A549 (cell line): ENCODE measurements at regions not wholly inside any gene's neighbourhood (a gene's known extent, or its start where the extent isn't known, plus 50 kb on each side); places are given as distances from the start of the nearest gene placed in this dataset.

Experiments used
- ATAC-seq, 2 experiments: fragments of 200-7000 bp in 1 of 2; fragments of >200 bp in 1 of 2; cut with Nextera tagmentation in 1 of 2; cut with Tn5 transposase in 1 of 2; 3 replicates each; pipeline versions ENCODE4 v1.8.0 to v1.9.1; 2018 to 2020; ENCODE audit warnings: mild to moderate bottlenecking in 1 of 2, moderate library complexity in 1 of 2
- CTCF ChIA-PET: fragments of 300-600 bp; sonication (Branson Sonifier 250); formaldehyde crosslinking; extraction: SDS; loops from one replicate; lab custom pipeline; 2021; ENCODE audit warnings: antibody characterized with exemption, inconsistent platforms; lab: Yijun Ruan, JAX
- POLR2A ChIA-PET: fragments of 350-600 bp; formaldehyde crosslinking; extraction: SDS; loops from one replicate; lab custom pipeline; 2021; ENCODE audit warnings: antibody characterized with exemption, inconsistent platforms; lab: Yijun Ruan, JAX
- DNase-seq, 2 experiments: peaks; one replicate each; pipeline versions ENCODE4 v3.0.0 to v3.0.0-alpha.2; 2011 to 2016; ENCODE audit warnings: low read depth in 1 of 2, low spot score in 1 of 2
- FAIRE-seq: peaks from 2 replicates; lab custom pipeline; 2011; peaks lifted over from hg19 to GRCh38; lab: Jason Lieb, UNC
- H3K27ac ChIP-seq, 2 experiments: fragments of >200 bp; sonication (Bioruptor Twin); formaldehyde crosslinking; 3 replicates each; pipeline ENCODE4 v1.5.1; 2016 to 2017
- H3K4me1 ChIP-seq: fragments of >200 bp; sonication (Bioruptor Twin); formaldehyde crosslinking; 3 replicates; pipeline ENCODE4 v1.6.1; 2016
- H3K4me2 ChIP-seq: fragments of >200 bp; sonication (Bioruptor Twin); formaldehyde crosslinking; 3 replicates; pipeline ENCODE4 v1.6.1; 2016
- H3K4me3 ChIP-seq: fragments of >200 bp; sonication (Bioruptor Twin); formaldehyde crosslinking; 3 replicates; pipeline ENCODE4 v1.5.1; 2016
- H3K9me3 ChIP-seq: fragments of >200 bp; sonication (Bioruptor Twin); formaldehyde crosslinking; 3 replicates; pipeline ENCODE4 v1.6.1; 2016
- CBX2 ChIP-seq: fragments of 200-600 bp; sonication (generic); IDR thresholded peaks from 2 replicates; pipeline ENCODE4 v1.6.1; 2016; ENCODE audit warnings: low read depth, mild to moderate bottlenecking, borderline replicate concordance
- CBX8 ChIP-seq: fragments of 200-600 bp; sonication (generic); IDR thresholded peaks from 2 replicates; pipeline ENCODE4 v1.6.1; 2016
- EHMT2 ChIP-seq: fragments of 200-600 bp; sonication (generic); IDR thresholded peaks from 2 replicates; pipeline ENCODE4 v1.6.1; 2016; ENCODE audit warnings: antibody characterized with exemption, low read depth, mild to moderate bottlenecking, moderate library complexity
- ESRRA ChIP-seq: fragments of 150-350 bp; IDR thresholded peaks from 2 replicates; pipeline ENCODE4 v1.6.1; 2014; ENCODE audit warnings: mild to moderate bottlenecking, low read length, borderline replicate concordance
- FOSL2 ChIP-seq, 2 experiments: fragments of 450-650 bp in 1 of 2; fragments of >200 bp in 1 of 2; sonication (Bioruptor Twin) in 1 of 2; formaldehyde crosslinking; IDR thresholded peaks; 2 replicates each; pipeline versions ENCODE4 v1.5.0 to v1.6.1; 2016 to 2020; ENCODE audit warnings: mild to moderate bottlenecking in 1 of 2, moderate library complexity in 1 of 2
- FOXS1 ChIP-seq: fragments of 250-450 bp; sonication (Bioruptor Pico); IDR thresholded peaks from 2 replicates; pipeline ENCODE4 v1.5.0; 2020; ENCODE audit warnings: mild to moderate bottlenecking, moderate library complexity
- HEYL ChIP-seq: fragments of 250-450 bp; sonication (Bioruptor Pico); IDR thresholded peaks from 2 replicates; pipeline ENCODE4 v1.8.0; 2021; ENCODE audit warnings: mild to moderate bottlenecking, moderate library complexity
- HOXB13 ChIP-seq: fragments of 250-450 bp; sonication (Bioruptor Pico); IDR thresholded peaks from 2 replicates; pipeline ENCODE4 v1.5.0; 2020; ENCODE audit warnings: low read depth, mild to moderate bottlenecking, moderate library complexity
- HOXB5 ChIP-seq: fragments of 250-450 bp; sonication (Bioruptor Pico); IDR thresholded peaks from 2 replicates; pipeline ENCODE4 v1.5.0; 2020; ENCODE audit warnings: mild to moderate bottlenecking, moderate library complexity
- JUN ChIP-seq, 2 experiments: fragments of >200 bp; sonication (Bioruptor Twin); formaldehyde crosslinking; IDR thresholded peaks; 2 replicates in 1 of 2; 3 replicates in 1 of 2; pipeline ENCODE4 v1.6.1; 2016 to 2017
- JUNB ChIP-seq: fragments of >200 bp; sonication (Bioruptor Twin); formaldehyde crosslinking; IDR thresholded peaks from 2 replicates; pipeline ENCODE4 v1.6.1; 2016
- MAFK ChIP-seq: fragments of 450-650 bp; IDR thresholded peaks from 2 replicates; pipeline ENCODE4 v1.6.1; 2014; ENCODE audit not compliant: partially characterized antibody
- MYC ChIP-seq: IDR thresholded peaks from 2 replicates; pipeline ENCODE4 v1.6.1; 2012; ENCODE audit warnings: mild to moderate bottlenecking, inconsistent platforms, low read length, improper control_type of control experiment, borderline replicate concordance
- NFE2L2 ChIP-seq: fragments of 150-350 bp; conservative IDR thresholded peaks from 2 replicates; pipeline ENCODE4 v1.6.1; 2014; ENCODE audit warnings: low read length
- RNF2 ChIP-seq: fragments of 200-600 bp; sonication (generic); IDR thresholded peaks from 2 replicates; pipeline ENCODE4 v1.6.1; 2016; ENCODE audit warnings: low read depth, mild to moderate bottlenecking, antibody characterized with exemption, moderate library complexity, borderline replicate concordance
- SREBF2 ChIP-seq: fragments of 450-650 bp; IDR thresholded peaks from 2 replicates; pipeline ENCODE4 v1.6.1; 2014; ENCODE audit warnings: mild to moderate bottlenecking, moderate library complexity
- TP53 ChIP-seq: fragments of 250-450 bp; sonication (Bioruptor Pico); IDR thresholded peaks from 2 replicates; pipeline ENCODE4 v1.5.0; 2021; ENCODE audit warnings: mild to moderate bottlenecking, moderate library complexity
- ZC3H11A ChIP-seq: fragments of 450-650 bp; IDR thresholded peaks from 2 replicates; pipeline ENCODE4 v1.6.1; 2014; ENCODE audit warnings: antibody characterized with exemption, mild to moderate bottlenecking
- WGBS: methylation state at CpG from one replicate; pipeline ENCODE4 v1.1.6; 2017; ENCODE audit errors: missing lambda C conversion rate; 5-methylcytosine and 5-hydroxymethylcytosine counted together
- TF ChIP-seq, protein P1 (sequence below): fragments of 250-450 bp; sonication (Bioruptor Pico); IDR thresholded peaks from 2 replicates; pipeline ENCODE4 v1.5.0; 2021; ENCODE audit warnings: mild to moderate bottlenecking, moderate library complexity, borderline replicate concordance
- TF ChIP-seq, protein P2 (sequence below): fragments of 200-600 bp; sonication (generic); IDR thresholded peaks from 2 replicates; pipeline ENCODE4 v1.6.1; 2016; ENCODE audit warnings: antibody characterized with exemption, mild to moderate bottlenecking, moderate library complexity
- TF ChIP-seq, protein P3 (sequence below): IDR thresholded peaks from 2 replicates; pipeline ENCODE4 v1.6.1; 2012
- TF ChIP-seq, protein P4 (sequence below): fragments of >200 bp; sonication (Bioruptor Twin); formaldehyde crosslinking; IDR thresholded peaks from 3 replicates; pipeline ENCODE4 v1.5.1; 2016
- TF ChIP-seq, protein P5 (sequence below): IDR thresholded peaks from 2 replicates; pipeline ENCODE4 v1.6.1; 2012

DNA sequence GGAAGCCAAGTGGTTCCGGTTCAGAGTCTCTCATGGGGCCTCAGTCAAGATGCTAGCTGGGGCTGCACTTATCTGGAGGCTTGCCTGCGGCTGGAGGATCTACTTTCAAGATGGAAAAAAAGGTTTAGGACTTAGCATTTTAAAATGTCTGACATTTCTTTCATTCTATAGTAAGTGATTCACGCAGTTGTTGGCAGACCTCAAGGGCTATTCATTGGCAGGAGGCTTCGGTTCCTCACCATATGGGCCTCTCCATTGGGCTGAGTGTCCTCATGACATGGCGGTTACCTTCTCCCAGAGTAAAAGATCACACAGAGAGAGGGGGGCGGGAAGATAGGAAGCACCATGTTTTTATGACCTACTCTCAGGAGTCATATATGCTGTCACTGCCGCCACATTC is 298.0 kb upstream of the PLET1 start (continued):
- no peak for TF ChIP-seq CBX2
- TF ChIP-seq ESRRA, result no peak
- TF ChIP-seq, protein P1, sequence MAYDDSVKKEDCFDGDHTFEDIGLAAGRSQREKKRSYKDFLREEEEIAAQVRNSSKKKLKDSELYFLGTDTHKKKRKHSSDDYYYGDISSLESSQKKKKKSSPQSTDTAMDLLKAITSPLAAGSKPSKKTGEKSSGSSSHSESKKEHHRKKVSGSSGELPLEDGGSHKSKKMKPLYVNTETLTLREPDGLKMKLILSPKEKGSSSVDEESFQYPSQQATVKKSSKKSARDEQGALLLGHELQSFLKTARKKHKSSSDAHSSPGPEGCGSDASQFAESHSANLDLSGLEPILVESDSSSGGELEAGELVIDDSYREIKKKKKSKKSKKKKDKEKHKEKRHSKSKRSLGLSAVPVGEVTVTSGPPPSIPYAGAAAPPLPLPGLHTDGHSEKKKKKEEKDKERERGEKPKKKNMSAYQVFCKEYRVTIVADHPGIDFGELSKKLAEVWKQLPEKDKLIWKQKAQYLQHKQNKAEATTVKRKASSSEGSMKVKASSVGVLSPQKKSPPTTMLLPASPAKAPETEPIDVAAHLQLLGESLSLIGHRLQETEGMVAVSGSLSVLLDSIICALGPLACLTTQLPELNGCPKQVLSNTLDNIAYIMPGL (CRISPR knock-in tag), result no peak
- no peak for TF ChIP-seq HEYL (CRISPR knock-in tag)
- TF ChIP-seq EHMT2, result no peak
- no peak for TF ChIP-seq FOXS1 (CRISPR knock-in tag)

DNA sequence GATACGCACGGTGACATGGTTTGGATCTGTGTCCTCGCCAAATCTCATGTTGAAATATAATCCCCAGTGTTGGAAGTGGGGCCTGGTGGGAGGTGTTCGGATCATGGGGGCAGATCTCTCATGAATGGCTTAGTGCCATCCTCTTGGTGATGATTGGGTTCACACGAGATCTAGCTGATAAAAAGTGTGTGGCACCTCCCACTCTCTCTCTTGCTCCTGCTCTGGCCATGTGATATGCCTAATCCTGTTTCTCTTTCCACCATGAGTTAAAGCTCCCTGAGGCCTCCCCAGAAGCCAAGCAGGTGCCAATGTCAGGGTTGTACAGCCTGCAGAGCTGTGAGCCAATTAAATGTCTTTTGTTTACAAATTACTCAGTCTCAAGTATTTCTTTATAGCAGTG is 303.1 kb upstream of the PLET1 start:
- Histone ChIP-seq H3K27ac (no peak overlapping the region), H3K4me3 (no peak overlapping the region), H3K4me2 (no peak overlapping the region), H3K4me1 (no peaks in the 10 kb centered on the region), H3K9me3 (no peaks in the 10 kb centered on the region)
- DNase-seq (no peak), ATAC-seq (no peak), FAIRE-seq (no peak)
- ChIA-PET CTCF (no interaction called here), POLR2A (no interaction called here)
- TF ChIP-seq MYC (no peak), HOXB13 (CRISPR knock-in tag) (no peak)
- TF ChIP-seq, protein P2, sequence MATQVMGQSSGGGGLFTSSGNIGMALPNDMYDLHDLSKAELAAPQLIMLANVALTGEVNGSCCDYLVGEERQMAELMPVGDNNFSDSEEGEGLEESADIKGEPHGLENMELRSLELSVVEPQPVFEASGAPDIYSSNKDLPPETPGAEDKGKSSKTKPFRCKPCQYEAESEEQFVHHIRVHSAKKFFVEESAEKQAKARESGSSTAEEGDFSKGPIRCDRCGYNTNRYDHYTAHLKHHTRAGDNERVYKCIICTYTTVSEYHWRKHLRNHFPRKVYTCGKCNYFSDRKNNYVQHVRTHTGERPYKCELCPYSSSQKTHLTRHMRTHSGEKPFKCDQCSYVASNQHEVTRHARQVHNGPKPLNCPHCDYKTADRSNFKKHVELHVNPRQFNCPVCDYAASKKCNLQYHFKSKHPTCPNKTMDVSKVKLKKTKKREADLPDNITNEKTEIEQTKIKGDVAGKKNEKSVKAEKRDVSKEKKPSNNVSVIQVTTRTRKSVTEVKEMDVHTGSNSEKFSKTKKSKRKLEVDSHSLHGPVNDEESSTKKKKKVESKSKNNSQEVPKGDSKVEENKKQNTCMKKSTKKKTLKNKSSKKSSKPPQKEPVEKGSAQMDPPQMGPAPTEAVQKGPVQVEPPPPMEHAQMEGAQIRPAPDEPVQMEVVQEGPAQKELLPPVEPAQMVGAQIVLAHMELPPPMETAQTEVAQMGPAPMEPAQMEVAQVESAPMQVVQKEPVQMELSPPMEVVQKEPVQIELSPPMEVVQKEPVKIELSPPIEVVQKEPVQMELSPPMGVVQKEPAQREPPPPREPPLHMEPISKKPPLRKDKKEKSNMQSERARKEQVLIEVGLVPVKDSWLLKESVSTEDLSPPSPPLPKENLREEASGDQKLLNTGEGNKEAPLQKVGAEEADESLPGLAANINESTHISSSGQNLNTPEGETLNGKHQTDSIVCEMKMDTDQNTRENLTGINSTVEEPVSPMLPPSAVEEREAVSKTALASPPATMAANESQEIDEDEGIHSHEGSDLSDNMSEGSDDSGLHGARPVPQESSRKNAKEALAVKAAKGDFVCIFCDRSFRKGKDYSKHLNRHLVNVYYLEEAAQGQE, result no peak
- WGBS, result 45% methylated on average over 5 of the region's 5 CpGs

DNA sequence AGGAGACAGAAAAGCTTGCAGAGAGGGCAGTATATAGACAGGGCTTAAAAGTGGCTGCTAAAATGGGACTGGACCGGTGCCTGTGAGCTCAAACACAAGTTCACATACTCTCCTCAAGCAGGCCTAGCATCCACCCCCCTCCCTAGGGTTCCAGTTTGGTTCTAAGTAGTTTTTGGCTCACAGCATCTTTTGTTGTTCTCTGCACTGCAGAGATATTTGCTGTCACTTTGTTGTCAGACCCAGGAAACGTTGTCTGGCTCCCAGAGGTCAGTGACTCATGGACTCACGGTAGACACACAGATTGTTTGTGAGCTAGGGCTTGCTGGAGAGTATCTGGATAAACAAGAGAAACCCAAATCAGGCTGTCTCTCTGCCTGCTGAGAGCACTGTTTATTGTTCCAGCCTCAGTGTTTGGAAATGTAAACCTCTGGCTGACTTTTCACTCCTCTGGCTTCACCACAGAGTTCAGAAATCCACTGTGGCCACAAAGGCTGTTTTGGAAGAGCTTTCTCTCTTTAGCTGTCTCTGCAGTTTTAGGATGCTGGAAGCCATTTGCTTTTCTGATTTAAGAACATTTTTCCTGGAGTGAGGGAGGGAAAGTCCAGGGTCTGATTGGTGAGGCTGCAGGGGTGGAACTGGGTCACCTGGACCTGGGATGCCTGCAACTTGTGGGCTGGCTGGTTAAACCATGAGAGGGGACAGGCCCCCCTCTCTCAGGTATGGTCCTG is 303.7 kb upstream of the PLET1 start:
- no peaks in the 10 kb centered on the region for H3K4me1 ChIP-seq
- POLR2A ChIA-PET, result no interaction called here
- 3% methylated on average over 3 of the region's 3 CpGs for whole genome bisulfite sequencing
- ATAC-seq (no peak), DNase-seq (no peak), FAIRE-seq (no peak)
- CTCF ChIA-PET, result interaction anchor here (0.8 kb wide), 1 partner anchor 24 kb away, joined by 3 read pairs; no protein-coding TSS in a partner anchor
- no peak for TF ChIP-seq HOXB5
- no peak for TF ChIP-seq ZC3H11A
- TF ChIP-seq RNF2, result no peak
- no peak for TF ChIP-seq JUNB
- no peak for TF ChIP-seq NFE2L2
- TF ChIP-seq TP53 (CRISPR knock-in tag), result no peak
- no peak for TF ChIP-seq ESRRA
- TF ChIP-seq, protein P3, sequence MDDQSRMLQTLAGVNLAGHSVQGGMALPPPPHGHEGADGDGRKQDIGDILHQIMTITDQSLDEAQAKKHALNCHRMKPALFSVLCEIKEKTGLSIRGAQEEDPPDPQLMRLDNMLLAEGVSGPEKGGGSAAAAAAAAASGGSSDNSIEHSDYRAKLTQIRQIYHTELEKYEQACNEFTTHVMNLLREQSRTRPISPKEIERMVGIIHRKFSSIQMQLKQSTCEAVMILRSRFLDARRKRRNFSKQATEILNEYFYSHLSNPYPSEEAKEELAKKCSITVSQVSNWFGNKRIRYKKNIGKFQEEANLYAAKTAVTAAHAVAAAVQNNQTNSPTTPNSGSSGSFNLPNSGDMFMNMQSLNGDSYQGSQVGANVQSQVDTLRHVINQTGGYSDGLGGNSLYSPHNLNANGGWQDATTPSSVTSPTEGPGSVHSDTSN, result no peak
- no peak for TF ChIP-seq FOXS1 (CRISPR knock-in tag)
- TF ChIP-seq, protein P4, sequence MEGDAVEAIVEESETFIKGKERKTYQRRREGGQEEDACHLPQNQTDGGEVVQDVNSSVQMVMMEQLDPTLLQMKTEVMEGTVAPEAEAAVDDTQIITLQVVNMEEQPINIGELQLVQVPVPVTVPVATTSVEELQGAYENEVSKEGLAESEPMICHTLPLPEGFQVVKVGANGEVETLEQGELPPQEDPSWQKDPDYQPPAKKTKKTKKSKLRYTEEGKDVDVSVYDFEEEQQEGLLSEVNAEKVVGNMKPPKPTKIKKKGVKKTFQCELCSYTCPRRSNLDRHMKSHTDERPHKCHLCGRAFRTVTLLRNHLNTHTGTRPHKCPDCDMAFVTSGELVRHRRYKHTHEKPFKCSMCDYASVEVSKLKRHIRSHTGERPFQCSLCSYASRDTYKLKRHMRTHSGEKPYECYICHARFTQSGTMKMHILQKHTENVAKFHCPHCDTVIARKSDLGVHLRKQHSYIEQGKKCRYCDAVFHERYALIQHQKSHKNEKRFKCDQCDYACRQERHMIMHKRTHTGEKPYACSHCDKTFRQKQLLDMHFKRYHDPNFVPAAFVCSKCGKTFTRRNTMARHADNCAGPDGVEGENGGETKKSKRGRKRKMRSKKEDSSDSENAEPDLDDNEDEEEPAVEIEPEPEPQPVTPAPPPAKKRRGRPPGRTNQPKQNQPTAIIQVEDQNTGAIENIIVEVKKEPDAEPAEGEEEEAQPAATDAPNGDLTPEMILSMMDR, result no peak
- TF ChIP-seq SREBF2, result no peak
- no peak for TF ChIP-seq FOSL2 (IDR thresholded peaks at IDR 0.05)
- TF ChIP-seq FOSL2 (CRISPR knock-in tag; IDR thresholded peaks at IDR 0.05), result no peak
- TF ChIP-seq, protein P5, sequence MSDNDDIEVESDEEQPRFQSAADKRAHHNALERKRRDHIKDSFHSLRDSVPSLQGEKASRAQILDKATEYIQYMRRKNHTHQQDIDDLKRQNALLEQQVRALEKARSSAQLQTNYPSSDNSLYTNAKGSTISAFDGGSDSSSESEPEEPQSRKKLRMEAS, result no peak
- no peak for TF ChIP-seq CBX8
- no peak for TF ChIP-seq JUN (IDR thresholded peaks at IDR 0.05)
- TF ChIP-seq MAFK, result no peak
- H3K4me2 ChIP-seq, result no peak overlapping the region
- no peak overlapping the region for H3K27ac ChIP-seq
- no peak overlapping the region for H3K4me3 ChIP-seq
- H3K9me3 ChIP-seq, result no peaks in the 10 kb centered on the region
